Vagina (tissue), 2 donors: ENCODE measurements at regions not wholly inside any gene's neighbourhood (a gene's known extent, or its start where the extent isn't known, plus 50 kb on each side); places are given as distances from the start of the nearest gene placed in this dataset.

Experiments used
- DNase-seq, 2 donors: peaks; one replicate each; pipeline ENCODE4 v3.0.0-alpha.2; 2017; ENCODE audit errors: extremely low spot score in 2 of 2
- H3K27ac ChIP-seq: fragments of 200-600 bp; sonication (generic); one replicate; pipeline ENCODE4 v1.5.1; 2019
- H3K27me3 ChIP-seq: fragments of 200-600 bp; sonication (generic); one replicate; pipeline ENCODE4 v1.5.1; 2019
- H3K36me3 ChIP-seq, 2 donors: fragments of 200-600 bp; sonication (generic); one replicate each; pipeline ENCODE4 v1.5.1; 2017 to 2019
- H3K4me1 ChIP-seq: fragments of 200-600 bp; sonication (generic); one replicate; pipeline ENCODE4 v1.5.1; 2019
- H3K4me3 ChIP-seq, 2 donors: fragments of 200-600 bp; sonication (generic); 1 replicate in 1 of 2; 2 replicates in 1 of 2; pipeline ENCODE4 v1.5.1; 2016 to 2019
- H3K9me3 ChIP-seq: fragments of 200-600 bp; sonication (generic); one replicate; pipeline ENCODE4 v1.5.1; 2019
- CTCF ChIP-seq, 3 experiments: fragments of 450-650 bp in 2 of 3; fragments of 200-600 bp in 1 of 3; sonication (generic) in 1 of 3; IDR thresholded peaks; one replicate each; pipeline ENCODE4 v1.5.1; 2017 to 2019; ENCODE audit warnings: antibody characterized with exemption in 3 of 3, mild to moderate bottlenecking in 2 of 3, moderate library complexity in 2 of 3
- POLR2A ChIP-seq, 2 donors: fragments of 450-650 bp; IDR thresholded peaks; one replicate each; pipeline ENCODE4 v1.6.1; 2017; ENCODE audit warnings: antibody characterized with exemption in 2 of 2, mild to moderate bottlenecking in 2 of 2, moderate library complexity in 2 of 2
- POLR2AphosphoS5 ChIP-seq, 2 donors: sonication (generic); formaldehyde crosslinking; IDR thresholded peaks; one replicate each; pipeline ENCODE4 v1.9.0; 2017; ENCODE audit warnings: antibody characterized with exemption in 2 of 2, mild to moderate bottlenecking in 2 of 2, low read depth in 1 of 2; ENCODE audit not compliant: insufficient read depth in 1 of 2
- intact Hi-C: fragments of 100-400 bp; cut with DNase I; formaldehyde crosslinking; loops from one replicate; pipeline ENCODE4 v1.15.1; 2023

DNA sequence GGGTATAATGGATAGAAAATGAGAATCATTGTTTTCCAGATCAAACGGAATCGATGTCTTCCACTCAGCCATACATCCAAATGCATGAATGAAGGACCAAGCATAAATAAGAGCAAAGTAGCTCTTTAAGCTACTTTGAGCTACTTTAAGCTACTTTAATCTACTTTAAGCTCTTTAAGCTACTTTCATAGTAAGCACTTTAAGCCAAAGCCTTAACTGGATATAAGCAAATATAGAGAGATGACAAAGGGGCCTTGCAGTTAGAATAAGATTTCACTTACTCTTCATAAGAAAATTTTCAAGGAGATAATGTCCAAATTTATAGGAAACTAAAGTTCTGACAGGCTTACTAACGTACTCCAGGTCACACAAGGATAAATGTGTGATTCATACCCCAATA is 355.6 kb upstream of the KITLG start:
- Histone ChIP-seq H3K36me3 (no peaks in the 10 kb centered on the region), H3K9me3 (no peaks in the 10 kb centered on the region), H3K4me1 (no peaks in the 10 kb centered on the region), H3K27me3 (no peaks in the 10 kb centered on the region), H3K27ac (no peak overlapping the region), H3K4me3 (no peak overlapping the region)
- no peak for TF ChIP-seq POLR2A (IDR thresholded peaks at IDR 0.05)
- TF ChIP-seq CTCF (IDR thresholded peaks at IDR 0.05), result no peak
- no peak for TF ChIP-seq POLR2AphosphoS5 (IDR thresholded peaks at IDR 0.05; ENCODE audit: insufficient read depth in 1 of 2, low read depth in 1 of 2)
- intact Hi-C loops, result no loop called here
- DNase-seq, result no peak

- no peak for DNase-seq
- Histone ChIP-seq H3K4me3 (no peak overlapping the region), H3K27ac (no peak overlapping the region), H3K4me1 (no peaks in the 10 kb centered on the region), H3K36me3 (no peaks in the 10 kb centered on the region), H3K27me3 (no peaks in the 10 kb centered on the region), H3K9me3 (no peaks in the 10 kb centered on the region)
- intact Hi-C loops, result no loop called here
- TF ChIP-seq CTCF (IDR thresholded peaks at IDR 0.05) (no peak), POLR2AphosphoS5 (IDR thresholded peaks at IDR 0.05; ENCODE audit: insufficient read depth in 1 of 2, low read depth in 1 of 2) (no peak), POLR2A (IDR thresholded peaks at IDR 0.05) (no peak)
These were observed 354.0 kb upstream of the KITLG start for GRCh38 chr12:88934163-88934747.

DNA sequence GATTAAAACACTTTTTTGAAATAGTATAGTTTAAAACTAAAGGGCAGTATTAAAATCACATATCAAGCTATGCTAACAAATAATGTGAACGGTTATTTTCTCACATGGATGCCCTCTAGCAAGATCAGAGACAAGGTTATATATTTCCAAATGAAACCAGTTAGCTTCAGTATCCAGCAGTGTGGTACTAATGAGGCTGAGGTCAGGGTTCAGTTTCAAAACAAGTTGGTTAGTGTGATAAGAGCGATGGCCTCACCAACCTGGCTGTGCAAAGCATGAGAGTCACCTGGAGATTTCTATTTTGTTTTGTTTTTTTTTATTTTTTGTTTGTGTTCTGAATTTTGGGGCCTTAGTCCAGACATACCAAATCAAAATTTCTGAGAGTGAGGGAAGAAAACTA is 352.2 kb upstream of the KITLG start:
- H3K36me3 ChIP-seq, result no peaks in the 10 kb centered on the region
- H3K4me3 ChIP-seq, result no peak overlapping the region
- H3K27me3 ChIP-seq, result no peaks in the 10 kb centered on the region
- DNase-seq, result no peak
- H3K4me1 ChIP-seq, result no peaks in the 10 kb centered on the region
- intact Hi-C loops, result no loop called here
- TF ChIP-seq POLR2A (IDR thresholded peaks at IDR 0.05) (no peak), POLR2AphosphoS5 (IDR thresholded peaks at IDR 0.05; ENCODE audit: insufficient read depth in 1 of 2, low read depth in 1 of 2) (no peak), CTCF (IDR thresholded peaks at IDR 0.05) (no peak)
- no peaks in the 10 kb centered on the region for H3K9me3 ChIP-seq
- H3K27ac ChIP-seq, result no peak overlapping the region

DNA sequence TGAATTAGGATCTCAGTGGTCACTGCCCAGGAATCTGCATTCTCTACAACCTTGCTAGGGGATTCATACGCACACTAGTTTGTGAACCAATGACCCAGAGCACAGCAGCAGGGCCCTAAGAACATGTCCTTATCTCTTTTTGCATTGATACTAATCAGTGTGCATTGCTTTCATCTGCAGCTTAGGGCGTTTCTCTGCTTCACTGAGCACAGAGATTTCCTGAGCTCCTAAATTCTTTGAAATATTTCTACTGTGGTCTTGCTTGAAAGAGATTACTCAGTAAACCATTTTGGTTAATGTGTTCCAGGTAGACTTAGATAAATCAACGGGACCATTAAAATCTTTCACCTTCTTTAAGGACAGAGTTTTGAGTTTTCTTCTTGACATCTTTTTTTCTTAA is 351.3 kb upstream of the KITLG start:
- DNase-seq, result no peak
- H3K27me3 ChIP-seq, result no peaks in the 10 kb centered on the region

More for the DNA sequence above, 351.3 kb upstream of the KITLG start:
- Histone ChIP-seq H3K4me1 (peaks cover under 1% of the 10 kb centered on the region), H3K36me3 (no peaks in the 10 kb centered on the region), H3K4me3 (no peak overlapping the region), H3K27ac (no peak overlapping the region), H3K9me3 (no peaks in the 10 kb centered on the region)
- intact Hi-C loops, result no loop called here
- TF ChIP-seq POLR2AphosphoS5 (IDR thresholded peaks at IDR 0.05; ENCODE audit: insufficient read depth in 1 of 2, low read depth in 1 of 2), result no peak
- no peak for TF ChIP-seq POLR2A (IDR thresholded peaks at IDR 0.05)
- no peak for TF ChIP-seq CTCF (IDR thresholded peaks at IDR 0.05)
